ENCODE measurements at regions not wholly inside any gene's neighbourhood (a gene's known extent, or its start where the extent isn't known, plus 50 kb on each side); places are given as distances from the start of the nearest gene placed in this dataset.

- CTCF ChIA-PET: no interaction called here
- TF ChIP-seq CTCF (IDR thresholded peaks at IDR 0.05; ENCODE audit: insufficient read depth, low read length, missing control alignments): no peak
- no peak for DNase-seq (ENCODE audit: low read depth, low spot score)
- no peak overlapping the region for H3K4me3 ChIP-seq (ENCODE audit: low read depth, low read length)
- POLR2A ChIA-PET: no interaction called here
Measured at GRCh38 chr17:53039981-53040380, 782.7 kb upstream of the KIF2B start.

DNA sequence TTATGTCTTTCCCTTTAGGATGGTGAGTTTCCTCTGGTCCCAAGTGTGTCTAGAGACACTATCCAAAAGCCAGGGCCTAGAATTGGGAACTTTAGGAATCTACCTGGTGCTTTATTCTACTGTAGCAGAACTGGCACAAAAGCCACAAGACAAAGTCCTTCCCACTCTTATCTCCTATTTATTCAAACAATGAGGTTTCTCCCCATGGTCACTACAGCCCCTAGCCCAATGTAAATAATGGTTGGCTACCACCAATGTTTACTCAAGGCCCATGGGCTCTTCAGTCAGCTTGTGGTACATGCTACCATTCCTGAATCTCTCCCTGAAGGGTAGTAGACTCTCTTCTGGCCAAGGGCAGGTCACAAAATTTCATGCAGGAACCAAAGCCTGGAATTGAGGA lies 789.4 kb upstream of the KIF2B start:
- no peak overlapping the region for H3K4me3 ChIP-seq (ENCODE audit: low read depth, low read length)
- ChIA-PET POLR2A (no interaction called here), CTCF (no interaction called here)
- no peak for TF ChIP-seq CTCF (IDR thresholded peaks at IDR 0.05; ENCODE audit: insufficient read depth, low read length, missing control alignments)
- DNase-seq (ENCODE audit: low read depth, low spot score): no peak

GRCh38 chr17:53032861-53033271 lies 789.9 kb upstream of the KIF2B start:
- H3K4me3 ChIP-seq (ENCODE audit: low read depth, low read length): no peak overlapping the region
- no peak for DNase-seq (ENCODE audit: low read depth, low spot score)
- CTCF ChIA-PET: no interaction called here
- no peak for TF ChIP-seq CTCF (IDR thresholded peaks at IDR 0.05; ENCODE audit: insufficient read depth, low read length, missing control alignments)
- POLR2A ChIA-PET: no interaction called here

- DNase-seq (ENCODE audit: low read depth, low spot score): no peak
- POLR2A ChIA-PET: no interaction called here
- TF ChIP-seq CTCF (IDR thresholded peaks at IDR 0.05; ENCODE audit: insufficient read depth, low read length, missing control alignments): no peak
- CTCF ChIA-PET: no interaction called here
- no peak overlapping the region for H3K4me3 ChIP-seq (ENCODE audit: low read depth, low read length)
Measured at GRCh38 chr17:53017227-53017626, 805.5 kb upstream of the KIF2B start.

DNA sequence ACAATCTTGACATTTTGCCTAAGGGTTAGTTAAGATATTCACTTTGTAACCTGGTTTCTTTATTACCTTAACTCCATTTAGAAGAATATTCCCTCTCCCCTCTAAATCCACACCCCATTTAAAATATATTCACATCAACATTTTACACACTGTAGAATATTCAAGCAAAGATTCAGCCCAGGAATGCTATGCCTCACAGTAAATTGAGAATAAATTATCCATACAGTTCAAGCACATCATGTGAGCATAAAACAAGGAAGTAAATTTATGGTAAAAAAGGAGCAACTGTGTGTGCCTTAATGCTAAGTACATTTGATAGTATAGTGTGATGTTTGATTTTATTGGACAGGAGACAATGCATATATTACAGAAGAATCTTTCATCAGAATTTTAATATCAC lies 806.6 kb upstream of the KIF2B start:
- POLR2A ChIA-PET: no interaction called here
- CTCF ChIA-PET: no interaction called here
- TF ChIP-seq CTCF (IDR thresholded peaks at IDR 0.05; ENCODE audit: insufficient read depth, low read length, missing control alignments): no peak
- DNase-seq (ENCODE audit: low read depth, low spot score): no peak
- H3K4me3 ChIP-seq (ENCODE audit: low read depth, low read length): no peak overlapping the region

DNA sequence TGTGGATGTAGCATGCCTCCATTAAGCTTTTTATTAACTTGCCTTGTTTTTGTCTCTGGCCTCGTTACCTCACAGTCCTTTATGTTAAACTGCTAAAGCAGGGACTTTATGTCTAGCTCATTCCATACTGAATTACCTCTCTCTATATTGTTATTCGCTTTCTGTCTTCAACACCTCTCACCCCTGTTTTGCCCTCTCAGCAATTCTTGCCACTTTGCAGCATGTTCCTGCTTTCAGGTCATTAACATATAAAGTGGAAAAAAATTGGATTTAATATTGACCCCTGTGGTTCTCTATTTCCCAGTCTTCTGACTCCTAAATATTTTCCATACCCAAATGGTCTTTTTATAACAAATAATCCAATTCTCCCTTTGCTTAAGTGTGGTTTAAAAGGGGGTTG lies 810.4 kb upstream of the KIF2B start:
- POLR2A ChIA-PET: no interaction called here
- H3K4me3 ChIP-seq (ENCODE audit: low read depth, low read length): no peak overlapping the region
- CTCF ChIA-PET: no interaction called here
- no peak for TF ChIP-seq CTCF (IDR thresholded peaks at IDR 0.05; ENCODE audit: insufficient read depth, low read length, missing control alignments)
- no peak for DNase-seq (ENCODE audit: low read depth, low spot score)

Measured in AG04449 (cell line).